H1 (cell line): ENCODE measurements at regions not wholly inside any gene's neighbourhood (a gene's known extent, or its start where the extent isn't known, plus 50 kb on each side); places are given as distances from the start of the nearest gene placed in this dataset.

Source experiments
- CTBP2 ChIP-seq: IDR thresholded peaks from 2 replicates; pipeline ENCODE4 v1.7.0; 2011; ENCODE audit warnings: borderline replicate concordance, mild to moderate bottlenecking, moderate library complexity, mixed read lengths, low read length; ENCODE audit not compliant: insufficient read depth, insufficient read length
- MAFK ChIP-seq: IDR thresholded peaks from 2 replicates; pipeline ENCODE4 v1.6.1; 2012; ENCODE audit warnings: low read depth, mild to moderate bottlenecking, improper control_type of control experiment, low read length
- POU5F1 ChIP-seq: IDR thresholded peaks from 2 replicates; pipeline ENCODE4 v1.6.1; 2011; ENCODE audit warnings: low read depth, mild to moderate bottlenecking, low read length, moderate library complexity
- SP4 ChIP-seq: IDR thresholded peaks from 2 replicates; pipeline ENCODE4 v1.6.1; 2012; ENCODE audit warnings: low read length, inconsistent platforms
- SRF ChIP-seq: IDR thresholded peaks from 2 replicates; pipeline ENCODE4 v1.6.1; 2011; ENCODE audit warnings: mild to moderate bottlenecking, low read depth, low read length, moderate library complexity

DNA sequence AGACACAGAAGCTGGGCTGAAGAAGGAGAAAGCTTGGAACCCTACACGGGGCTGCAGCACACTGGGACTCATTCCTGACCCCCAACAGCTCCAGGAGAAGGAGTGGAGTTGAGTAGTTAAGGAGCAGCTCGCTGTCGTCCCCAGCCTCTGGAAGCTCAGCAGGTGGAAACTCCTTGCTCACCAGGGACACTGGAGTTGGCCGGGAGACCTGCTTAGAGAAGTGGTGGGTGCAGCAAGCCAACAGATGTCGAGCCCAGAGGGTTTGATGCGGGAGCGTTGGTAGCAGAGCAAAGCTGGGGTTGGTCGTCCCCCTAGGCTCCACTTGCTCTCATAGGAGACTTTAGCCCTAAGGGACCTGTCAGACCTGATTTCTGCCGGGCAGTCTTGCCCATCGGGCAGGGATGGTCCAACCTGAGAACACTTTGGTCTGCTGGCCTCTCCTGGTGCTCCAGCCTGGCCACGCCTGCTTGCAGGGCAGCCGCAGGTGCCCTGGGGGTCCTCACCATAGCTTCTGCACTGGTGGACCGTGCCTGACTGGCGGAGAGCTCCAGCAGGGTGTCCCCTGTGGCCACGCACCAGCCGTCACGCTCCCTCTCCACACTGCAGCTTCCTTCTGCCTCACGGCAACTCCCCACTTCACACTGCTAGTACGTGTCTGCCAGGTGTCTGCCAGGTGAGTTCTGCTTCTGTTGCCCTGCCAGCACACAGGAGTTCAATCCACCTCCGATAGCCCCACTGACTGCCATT, 353.7 kb downstream of the GASK1B start (continued):
- TF ChIP-seq POU5F1 (no peak), SP4 (no peak), CTBP2 (no peak), SRF (no peak), MAFK (no peak)
